EL (cell line): ENCODE measurements at regions not wholly inside any gene's neighbourhood (a gene's known extent, or its start where the extent isn't known, plus 50 kb on each side); places are given as distances from the start of the nearest gene placed in this dataset.
A peak's percentile ranks its signal among the peaks of the same experiment; 100 is the strongest.
"Not testable (repeated sequence)": the region's sequence is repeated elsewhere in the genome, so short reads cannot be mapped to it uniquely, and the experiment has no call there.

ENCODE experiments used
- DNase-seq: peaks from one replicate; pipeline ENCODE4 v3.0.0-alpha.2; 2016

- DNase-seq, result no peak
Measured at GRCh38 chr9:85487872-85488271, 253.9 kb downstream of the AGTPBP1 start.

- no peak for DNase-seq
Measured at GRCh38 chr9:85484235-85484634, 257.5 kb downstream of the AGTPBP1 start.

DNA sequence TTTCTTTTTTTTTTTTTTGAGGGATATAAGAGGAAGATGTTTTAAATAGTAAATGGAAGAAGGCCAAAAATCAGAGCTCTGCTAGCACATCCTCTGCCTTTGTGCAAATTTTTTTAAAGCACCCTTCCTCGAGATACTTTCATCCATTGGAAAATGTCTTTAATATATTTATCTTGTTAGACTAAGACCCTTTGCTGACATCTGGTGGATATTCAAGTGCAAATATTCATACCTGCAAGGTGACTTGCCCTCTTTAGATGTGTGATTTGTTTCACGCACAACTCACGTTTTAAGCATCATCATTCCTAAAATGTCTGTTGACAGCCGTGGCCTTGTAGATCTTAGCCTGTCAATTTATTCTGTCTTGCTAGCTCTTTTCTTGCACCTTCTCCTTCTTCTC is 258.5 kb downstream of the AGTPBP1 start:
- DNase-seq, result no peak

DNA sequence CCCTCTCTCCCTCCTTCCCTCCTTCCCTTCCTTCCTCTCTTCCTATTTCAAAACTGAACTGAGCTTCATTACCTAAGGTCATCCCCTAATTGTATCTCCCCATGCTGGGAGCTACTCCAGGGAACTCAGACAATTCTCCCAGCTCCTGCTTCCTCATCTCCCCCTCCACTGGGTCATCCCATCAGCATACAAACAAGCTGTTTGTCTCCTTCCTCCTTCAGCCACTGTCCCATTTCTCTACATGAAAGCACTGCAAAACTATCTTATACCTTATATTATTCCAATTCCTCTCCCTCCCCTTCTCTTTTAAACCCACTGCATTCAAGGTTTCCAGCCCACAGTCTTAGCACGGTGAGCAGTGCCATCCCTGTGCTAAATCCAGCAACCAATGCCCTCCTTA is 262.4 kb downstream of the AGTPBP1 start:
- no peak for DNase-seq

DNA sequence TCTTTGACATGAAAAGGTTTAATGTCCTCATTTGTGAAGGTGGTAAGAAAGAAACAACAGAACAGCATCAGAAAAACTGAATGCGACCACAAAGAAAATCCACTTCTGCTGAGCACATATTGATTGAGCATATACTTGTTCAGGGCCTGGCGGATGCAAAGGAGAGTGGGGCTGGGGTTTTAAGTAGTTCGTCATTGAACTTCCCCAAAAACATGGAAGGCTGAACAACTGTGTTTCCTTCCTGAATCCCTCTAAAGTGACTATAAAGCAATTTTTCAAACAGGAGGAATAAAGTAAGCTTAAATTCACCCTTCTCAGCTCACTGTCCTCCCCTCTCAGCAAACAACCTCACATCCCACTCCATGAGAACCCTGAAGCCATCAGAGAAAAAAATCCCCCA is 262.9 kb downstream of the AGTPBP1 start:
- no peak for DNase-seq

DNA sequence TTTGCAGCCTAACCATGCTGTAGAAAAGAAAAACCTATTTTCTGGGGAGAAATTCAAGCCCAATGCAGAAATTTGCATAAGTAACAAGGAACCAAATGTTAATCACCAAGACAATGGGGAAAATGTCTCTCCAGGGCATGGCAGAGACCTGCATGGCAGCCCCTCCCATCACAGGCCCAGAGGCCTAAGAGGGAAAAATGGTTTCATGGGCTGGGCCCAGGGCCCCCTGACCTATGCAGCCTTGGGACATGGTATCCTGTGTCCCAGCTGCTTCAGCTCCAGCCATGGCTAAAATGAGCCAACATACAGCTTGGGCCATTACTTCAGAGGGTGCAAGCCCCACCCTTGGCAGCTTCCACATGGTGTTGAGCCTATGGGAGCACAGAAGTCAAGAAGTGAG is 266.9 kb downstream of the AGTPBP1 start:
- DNase-seq, result not testable (repeated sequence)

DNA sequence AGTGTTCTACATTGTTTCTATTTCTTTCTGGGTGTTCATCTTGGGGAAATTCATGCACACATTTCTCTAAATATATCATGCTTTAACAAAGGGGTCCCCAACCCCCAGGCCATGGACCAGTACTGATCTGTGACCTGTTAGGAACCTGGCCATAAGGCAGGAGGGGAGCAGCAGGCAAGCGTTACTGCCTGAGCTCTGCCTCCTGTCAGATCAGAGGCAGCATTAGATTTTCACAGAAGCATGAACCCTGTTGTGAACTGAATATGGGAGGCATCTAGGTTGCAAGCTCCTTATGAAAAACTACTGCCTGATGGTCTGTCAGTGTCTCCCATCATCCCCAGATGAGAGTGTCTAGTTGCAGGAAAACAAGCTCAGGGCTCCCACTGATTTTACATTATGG is 270.0 kb downstream of the AGTPBP1 start:
- DNase-seq, result no peak

- DNase-seq, result no peak
Measured at GRCh38 chr9:85469041-85469440, 272.7 kb downstream of the AGTPBP1 start.

GRCh38 chr9:85466834-85467233 is 274.9 kb downstream of the AGTPBP1 start:
- DNase-seq, result no peak

DNA sequence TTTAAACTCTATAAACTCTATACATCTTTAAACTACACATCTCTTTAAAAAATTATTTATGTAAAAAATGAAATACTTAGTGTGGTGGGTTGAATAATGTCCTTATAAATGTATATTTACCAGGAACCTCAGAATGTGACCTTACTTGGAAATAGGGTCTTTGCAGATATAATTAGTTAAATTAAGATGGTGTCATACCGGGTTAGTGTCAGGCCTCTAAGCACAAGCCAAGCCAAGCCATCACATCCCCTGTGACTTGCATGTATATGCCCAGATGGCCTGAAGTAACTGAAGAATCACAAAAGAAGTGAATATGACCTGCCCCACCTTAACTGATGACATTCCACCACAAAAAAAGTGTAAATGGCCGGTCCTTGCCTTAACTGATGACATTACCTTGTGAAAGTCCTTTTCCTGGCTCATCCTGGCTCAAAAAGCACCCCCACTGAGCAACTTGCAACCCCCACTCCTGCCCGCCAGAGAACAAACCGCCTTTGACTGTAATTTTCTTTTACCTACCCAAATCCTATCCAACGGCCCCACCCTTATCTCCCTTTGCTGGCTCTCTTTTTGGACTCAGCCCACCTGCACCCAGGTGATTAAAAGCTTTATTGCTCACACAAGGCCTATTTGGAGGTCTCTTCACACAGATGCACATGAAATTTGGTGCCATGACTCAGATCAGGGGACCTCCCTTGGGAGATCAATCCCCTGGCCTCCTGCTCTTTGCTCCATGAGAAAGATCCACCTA is 283.5 kb downstream of the AGTPBP1 start:
- not testable (repeated sequence) for DNase-seq

GRCh38 chr9:85453850-85454249 is 287.9 kb downstream of the AGTPBP1 start:
- no peak for DNase-seq

- no peak for DNase-seq
Measured at GRCh38 chr9:85452841-85453240, 288.9 kb downstream of the AGTPBP1 start.

DNA sequence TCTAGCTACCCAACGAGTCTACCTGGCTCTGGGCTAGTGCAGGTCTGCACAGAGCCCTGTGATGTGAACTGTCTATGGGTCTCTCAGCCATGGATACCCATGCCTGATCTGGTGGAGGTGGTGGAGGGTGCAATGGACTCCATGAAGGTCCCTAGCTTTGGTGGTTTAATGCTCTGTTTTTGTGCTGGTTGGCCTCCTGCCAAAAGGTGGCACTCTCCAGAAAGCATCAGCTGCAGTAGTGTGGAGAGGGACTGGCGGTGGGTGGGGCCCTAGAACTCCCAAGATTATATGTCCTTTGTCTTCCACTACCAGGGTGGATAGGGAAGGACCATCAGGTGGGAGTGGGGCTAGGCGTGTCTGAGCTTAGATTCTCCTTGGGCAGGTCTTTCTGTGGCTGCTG is 290.1 kb downstream of the AGTPBP1 start:
- DNase-seq, result no peak

- no peak for DNase-seq
Measured at GRCh38 chr9:85445887-85446286, 295.9 kb downstream of the AGTPBP1 start.

GRCh38 chr9:85444243-85444642 is 297.5 kb downstream of the AGTPBP1 start:
- DNase-seq, result no peak

DNA sequence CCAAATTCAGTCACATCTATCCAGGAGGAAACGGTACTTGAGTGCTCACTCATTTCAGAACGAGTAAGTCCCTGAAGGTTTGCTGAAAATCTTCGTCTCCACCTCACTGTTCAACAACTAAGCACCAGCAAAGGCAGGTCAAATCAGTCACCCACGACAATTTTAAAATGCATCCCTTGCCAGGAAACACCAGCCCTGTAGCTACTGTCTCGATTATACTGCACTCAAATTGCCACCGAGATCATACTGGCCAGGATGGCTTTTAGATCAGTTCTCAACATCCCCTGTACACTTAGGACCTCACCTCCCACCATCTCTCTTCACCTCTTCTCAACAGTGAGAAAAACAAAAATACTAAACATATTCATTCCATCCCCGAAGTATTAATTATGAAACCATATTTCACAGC is 298.6 kb downstream of the AGTPBP1 start:
- no peak for DNase-seq

GRCh38 chr9:85439791-85440190 is 302.0 kb downstream of the AGTPBP1 start:
- no peak for DNase-seq

GRCh38 chr9:85433956-85434355 is 307.8 kb downstream of the AGTPBP1 start:
- DNase-seq, result not testable (repeated sequence)

GRCh38 chr9:85433551-85433950 is 308.2 kb downstream of the AGTPBP1 start:
- not testable (repeated sequence) for DNase-seq

GRCh38 chr9:85433046-85433445 is 308.7 kb downstream of the AGTPBP1 start:
- DNase-seq, result no peak

GRCh38 chr9:85432599-85432998 is 309.2 kb downstream of the AGTPBP1 start:
- no peak for DNase-seq

- DNase-seq, result peak; percentile 23
Measured at GRCh38 chr9:85431339-85432102, 310.2 kb downstream of the AGTPBP1 start.

- DNase-seq, result no peak
Measured at GRCh38 chr9:85430659-85431338, 311.0 kb downstream of the AGTPBP1 start.

- DNase-seq, result no peak
Measured at GRCh38 chr9:85428230-85428629, 313.5 kb downstream of the AGTPBP1 start.
